ENCODE measurements at regions not wholly inside any gene's neighbourhood (a gene's known extent, or its start where the extent isn't known, plus 50 kb on each side); places are given as distances from the start of the nearest gene placed in this dataset.

DNA sequence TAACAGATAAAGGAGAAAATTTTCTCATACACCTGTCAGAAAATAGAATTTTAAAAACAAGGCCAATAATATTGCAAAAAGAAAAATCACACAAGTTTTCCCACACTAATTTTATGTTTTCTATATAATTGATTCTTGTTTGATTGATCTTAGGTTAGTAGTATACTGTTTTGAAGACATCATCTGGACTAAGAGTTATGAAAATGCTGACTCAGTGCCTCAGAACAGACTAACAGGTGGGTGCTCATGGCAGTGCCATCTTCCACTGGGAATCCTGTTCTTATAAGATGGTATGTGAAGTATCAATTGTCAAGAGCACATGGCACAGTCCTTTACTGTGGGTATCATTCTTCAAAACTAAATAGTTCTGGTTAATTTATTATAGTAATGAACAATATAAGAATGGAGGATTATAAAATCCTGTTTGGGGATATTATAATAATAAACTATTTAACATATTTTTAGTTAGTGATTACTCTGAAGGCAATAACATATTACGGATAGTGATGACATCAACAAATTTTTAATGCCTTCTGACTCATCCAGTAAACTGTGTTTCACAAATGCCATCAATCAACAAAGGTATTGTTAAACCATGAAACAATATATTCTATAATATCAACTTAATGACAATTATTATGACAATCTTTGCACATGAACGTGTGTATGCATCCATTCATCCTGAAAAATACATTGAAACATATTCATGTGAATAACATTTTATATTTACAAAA, 384.6 kb upstream of the KHDRBS2 start:
- H3K27me3 ChIP-seq (ENCODE audit: insufficient read depth), result no peaks in the 10 kb centered on the region
- no peak overlapping the region for H3K9ac ChIP-seq
- H3K27ac ChIP-seq (ENCODE audit: low read depth in 2 of 2, low read length in 1 of 2), result no peak overlapping the region
- no peaks in the 10 kb centered on the region for H3K9me3 ChIP-seq
- no peaks in the 10 kb centered on the region for H3K9me2 ChIP-seq
- ChIA-PET CTCF (no interaction called here), POLR2A (no interaction called here)
- no peaks in the 10 kb centered on the region for H4K20me1 ChIP-seq (ENCODE audit: insufficient read depth)
- no peak overlapping the region for H2AFZ ChIP-seq (ENCODE audit: low read depth)
- H3F3A ChIP-seq (replicated peaks; ENCODE audit: insufficient read depth), result no peaks in the 10 kb centered on the region
- no peak for TF ChIP-seq RXRA (IDR thresholded peaks at IDR 0.05; ENCODE audit: borderline replicate concordance, low read depth)
- TF ChIP-seq USF1 (IDR thresholded peaks at IDR 0.05; ENCODE audit: borderline replicate concordance, low read depth), result no peak
- TF ChIP-seq MXI1 (IDR thresholded peaks at IDR 0.05; ENCODE audit: low read depth, low read length), result no peak
- no peak for TF ChIP-seq MEF2A (IDR thresholded peaks at IDR 0.05; ENCODE audit: borderline replicate concordance, low read depth)
- TF ChIP-seq NFIC (IDR thresholded peaks at IDR 0.05; ENCODE audit: borderline replicate concordance), result no peak
- no peak for TF ChIP-seq TCF12 (IDR thresholded peaks at IDR 0.05)
- no peak for TF ChIP-seq CTCF (IDR thresholded peaks at IDR 0.05)
- no peak for TF ChIP-seq RFX5 (IDR thresholded peaks at IDR 0.05; ENCODE audit: low read length)
- no peak for TF ChIP-seq JUND (IDR thresholded peaks at IDR 0.05)
- no peak for TF ChIP-seq YY1 (IDR thresholded peaks at IDR 0.05; ENCODE audit: low read depth)
- no peak for TF ChIP-seq ZBTB33 (IDR thresholded peaks at IDR 0.05; ENCODE audit: borderline replicate concordance, low read depth)
- no peak for TF ChIP-seq RAD21 (IDR thresholded peaks at IDR 0.05; ENCODE audit: low read length)
- H3K4me2 ChIP-seq, result no peak overlapping the region
- H3K79me2 ChIP-seq (ENCODE audit: insufficient read depth), result no peaks in the 10 kb centered on the region
- no peaks in the 10 kb centered on the region for H3K36me3 ChIP-seq (replicated peaks in 1 of 2; ENCODE audit: control insufficient read depth in 1 of 2, insufficient read depth in 2 of 2, low read length in 1 of 2)
- DNase-seq, result no peak
- WGBS (ENCODE audit: low lambda C conversion rate), result under 1% methylated on average over 2 of the region's 2 CpGs
- no peak overlapping the region for H3K4me3 ChIP-seq (ENCODE audit: low read depth in 2 of 2, low read length in 1 of 2)
- no peaks in the 10 kb centered on the region for H3K4me1 ChIP-seq (ENCODE audit: control insufficient read depth in 1 of 2, insufficient read depth in 2 of 2, low read depth in 1 of 2, low read length in 1 of 2)

DNA sequence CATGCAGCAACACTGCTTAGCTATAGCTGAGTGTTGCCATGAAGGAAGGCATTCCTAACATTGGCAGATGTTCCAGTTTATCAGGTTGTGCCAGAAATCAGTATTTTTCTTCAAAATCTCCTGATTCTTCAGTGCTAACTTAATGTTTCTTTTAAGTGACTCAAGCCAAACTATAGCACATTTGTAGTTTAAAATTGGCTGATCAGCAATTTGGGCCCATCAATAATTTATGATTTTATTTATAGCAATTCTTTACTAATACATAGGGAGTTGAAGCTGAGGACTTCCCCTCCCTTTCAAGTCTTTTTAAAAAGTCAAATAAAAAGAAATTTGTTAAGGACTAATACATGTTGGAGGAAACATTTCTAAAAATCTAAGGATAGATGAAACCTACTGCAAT, 383.8 kb upstream of the KHDRBS2 start:
- H3K4me2 ChIP-seq, result no peak overlapping the region
- no peaks in the 10 kb centered on the region for H4K20me1 ChIP-seq (ENCODE audit: insufficient read depth)
- H3K9me3 ChIP-seq, result no peaks in the 10 kb centered on the region
- no peak overlapping the region for H3K27ac ChIP-seq (ENCODE audit: low read depth in 2 of 2, low read length in 1 of 2)
- CTCF ChIA-PET, result no interaction called here
- no peaks in the 10 kb centered on the region for H3K36me3 ChIP-seq (replicated peaks in 1 of 2; ENCODE audit: control insufficient read depth in 1 of 2, insufficient read depth in 2 of 2, low read length in 1 of 2)
- H3K9me2 ChIP-seq, result no peaks in the 10 kb centered on the region
- H3K9ac ChIP-seq, result no peak overlapping the region
- H3K4me1 ChIP-seq (ENCODE audit: control insufficient read depth in 1 of 2, insufficient read depth in 2 of 2, low read depth in 1 of 2, low read length in 1 of 2), result no peaks in the 10 kb centered on the region
- no peak for DNase-seq
- no peak overlapping the region for H3K4me3 ChIP-seq (ENCODE audit: low read depth in 2 of 2, low read length in 1 of 2)
- H3K27me3 ChIP-seq (ENCODE audit: insufficient read depth), result no peaks in the 10 kb centered on the region
- POLR2A ChIA-PET, result no interaction called here
- no peak overlapping the region for H2AFZ ChIP-seq (ENCODE audit: low read depth)
- H3F3A ChIP-seq (replicated peaks; ENCODE audit: insufficient read depth), result no peaks in the 10 kb centered on the region
- H3K79me2 ChIP-seq (ENCODE audit: insufficient read depth), result no peaks in the 10 kb centered on the region
- TF ChIP-seq RAD21 (IDR thresholded peaks at IDR 0.05; ENCODE audit: low read length), result no peak
- no peak for TF ChIP-seq EZH2phosphoT487 (IDR thresholded peaks at IDR 0.05; ENCODE audit: borderline replicate concordance, low read depth)
- no peak for TF ChIP-seq TAF1 (IDR thresholded peaks at IDR 0.05; ENCODE audit: borderline replicate concordance, low read depth, low read length)
- TF ChIP-seq NFIC (IDR thresholded peaks at IDR 0.05; ENCODE audit: borderline replicate concordance), result no peak
- TF ChIP-seq MXI1 (IDR thresholded peaks at IDR 0.05; ENCODE audit: low read depth, low read length), result no peak
- no peak for TF ChIP-seq MAX (IDR thresholded peaks at IDR 0.05; ENCODE audit: low read depth)
- TF ChIP-seq ELF1 (IDR thresholded peaks at IDR 0.05), result no peak
- no peak for TF ChIP-seq REST (IDR thresholded peaks at IDR 0.05; ENCODE audit: low read depth, low read length)
- TF ChIP-seq POLR2AphosphoS5 (IDR thresholded peaks at IDR 0.05; ENCODE audit: low read depth, low read length), result no peak
- no peak for TF ChIP-seq RFX5 (IDR thresholded peaks at IDR 0.05; ENCODE audit: low read length)
- no peak for TF ChIP-seq JUND (IDR thresholded peaks at IDR 0.05)
- no peak for TF ChIP-seq SMC3 (IDR thresholded peaks at IDR 0.05; ENCODE audit: low read depth, low read length)
- no peak for TF ChIP-seq EP300 (IDR thresholded peaks at IDR 0.05; ENCODE audit: borderline replicate concordance in 1 of 2, low read depth in 1 of 2, low read length in 1 of 2)
